ENCODE measurements at regions not wholly inside any gene's neighbourhood (a gene's known extent, or its start where the extent isn't known, plus 50 kb on each side); places are given as distances from the start of the nearest gene placed in this dataset.

- TF ChIP-seq, protein P1, sequence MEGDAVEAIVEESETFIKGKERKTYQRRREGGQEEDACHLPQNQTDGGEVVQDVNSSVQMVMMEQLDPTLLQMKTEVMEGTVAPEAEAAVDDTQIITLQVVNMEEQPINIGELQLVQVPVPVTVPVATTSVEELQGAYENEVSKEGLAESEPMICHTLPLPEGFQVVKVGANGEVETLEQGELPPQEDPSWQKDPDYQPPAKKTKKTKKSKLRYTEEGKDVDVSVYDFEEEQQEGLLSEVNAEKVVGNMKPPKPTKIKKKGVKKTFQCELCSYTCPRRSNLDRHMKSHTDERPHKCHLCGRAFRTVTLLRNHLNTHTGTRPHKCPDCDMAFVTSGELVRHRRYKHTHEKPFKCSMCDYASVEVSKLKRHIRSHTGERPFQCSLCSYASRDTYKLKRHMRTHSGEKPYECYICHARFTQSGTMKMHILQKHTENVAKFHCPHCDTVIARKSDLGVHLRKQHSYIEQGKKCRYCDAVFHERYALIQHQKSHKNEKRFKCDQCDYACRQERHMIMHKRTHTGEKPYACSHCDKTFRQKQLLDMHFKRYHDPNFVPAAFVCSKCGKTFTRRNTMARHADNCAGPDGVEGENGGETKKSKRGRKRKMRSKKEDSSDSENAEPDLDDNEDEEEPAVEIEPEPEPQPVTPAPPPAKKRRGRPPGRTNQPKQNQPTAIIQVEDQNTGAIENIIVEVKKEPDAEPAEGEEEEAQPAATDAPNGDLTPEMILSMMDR (IDR thresholded peaks at IDR 0.05): no peak
- TF ChIP-seq POLR2A (IDR thresholded peaks at IDR 0.05) (no peak), EP300 (IDR thresholded peaks at IDR 0.05) (no peak), POLR2AphosphoS5 (IDR thresholded peaks at IDR 0.05) (no peak)
Measured at GRCh38 chr9:109904666-109905065, 124.7 kb downstream of the PALM2AKAP2 start.
